Keratinocyte (primary cell): ENCODE measurements at regions not wholly inside any gene's neighbourhood (a gene's known extent, or its start where the extent isn't known, plus 50 kb on each side); places are given as distances from the start of the nearest gene placed in this dataset.

Experiments used
- EZH2 ChIP-seq: IDR thresholded peaks from one replicate; pipeline ENCODE4 v1.6.1; 2012; ENCODE audit warnings: inconsistent platforms, mild to moderate bottlenecking, low read length, moderate library complexity
- TF ChIP-seq, protein P1 (sequence below), 3 experiments: IDR thresholded peaks in 1 of 3; conservative IDR thresholded peaks in 1 of 3; optimal IDR thresholded peaks in 1 of 3; 2 replicates in 2 of 3; 3 replicates in 1 of 3; pipeline versions ENCODE3 to v1.5.1; 2011; ENCODE audit warnings: low read length in 3 of 3, mild to moderate bottlenecking in 3 of 3, moderate library complexity in 2 of 3, control low read depth in 1 of 3, inconsistent platforms in 1 of 3; ENCODE audit not compliant: insufficient read depth in 2 of 3; ENCODE audit errors: extremely low read depth in 1 of 3

DNA sequence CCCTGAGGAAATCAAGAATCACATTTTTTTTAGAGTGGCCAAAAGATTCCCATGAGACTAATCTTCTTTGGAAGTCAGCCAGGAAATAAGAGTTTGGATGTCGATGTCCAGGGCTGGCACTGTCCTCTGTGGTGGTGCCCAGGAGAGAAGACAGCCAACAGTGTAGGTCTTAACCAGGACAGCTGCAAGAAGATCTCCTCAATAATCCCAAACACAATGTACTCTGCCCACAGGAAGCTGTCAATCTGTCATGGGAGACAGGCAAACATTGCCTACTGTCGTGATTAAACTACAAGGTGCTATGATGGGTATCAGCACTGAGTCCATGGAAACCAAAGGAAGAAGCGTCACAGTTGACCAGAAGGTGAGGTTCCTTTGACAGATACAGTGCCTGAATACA is 174.1 kb downstream of the PIK3R1 start:
- TF ChIP-seq, protein P1, sequence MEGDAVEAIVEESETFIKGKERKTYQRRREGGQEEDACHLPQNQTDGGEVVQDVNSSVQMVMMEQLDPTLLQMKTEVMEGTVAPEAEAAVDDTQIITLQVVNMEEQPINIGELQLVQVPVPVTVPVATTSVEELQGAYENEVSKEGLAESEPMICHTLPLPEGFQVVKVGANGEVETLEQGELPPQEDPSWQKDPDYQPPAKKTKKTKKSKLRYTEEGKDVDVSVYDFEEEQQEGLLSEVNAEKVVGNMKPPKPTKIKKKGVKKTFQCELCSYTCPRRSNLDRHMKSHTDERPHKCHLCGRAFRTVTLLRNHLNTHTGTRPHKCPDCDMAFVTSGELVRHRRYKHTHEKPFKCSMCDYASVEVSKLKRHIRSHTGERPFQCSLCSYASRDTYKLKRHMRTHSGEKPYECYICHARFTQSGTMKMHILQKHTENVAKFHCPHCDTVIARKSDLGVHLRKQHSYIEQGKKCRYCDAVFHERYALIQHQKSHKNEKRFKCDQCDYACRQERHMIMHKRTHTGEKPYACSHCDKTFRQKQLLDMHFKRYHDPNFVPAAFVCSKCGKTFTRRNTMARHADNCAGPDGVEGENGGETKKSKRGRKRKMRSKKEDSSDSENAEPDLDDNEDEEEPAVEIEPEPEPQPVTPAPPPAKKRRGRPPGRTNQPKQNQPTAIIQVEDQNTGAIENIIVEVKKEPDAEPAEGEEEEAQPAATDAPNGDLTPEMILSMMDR (optimal IDR thresholded peaks at IDR 0.05 in 1 of 3, IDR thresholded peaks at IDR 0.05 in 1 of 3, conservative IDR thresholded peaks at IDR 0.05 in 1 of 3; ENCODE audit: extremely low read depth in 1 of 3, insufficient read depth in 2 of 3, low read length in 3 of 3): no peak
- TF ChIP-seq EZH2: no peak
